NCI-H345 (cell line): ENCODE measurements at regions not wholly inside any gene's neighbourhood (a gene's known extent, or its start where the extent isn't known, plus 50 kb on each side); places are given as distances from the start of the nearest gene placed in this dataset.
A peak's percentile ranks its signal among the peaks of the same experiment; 100 is the strongest.

Experiments
- DNase-seq: peaks from one replicate; lab custom pipeline; 2025; lab: John Stamatoyannopoulos, UW

DNA sequence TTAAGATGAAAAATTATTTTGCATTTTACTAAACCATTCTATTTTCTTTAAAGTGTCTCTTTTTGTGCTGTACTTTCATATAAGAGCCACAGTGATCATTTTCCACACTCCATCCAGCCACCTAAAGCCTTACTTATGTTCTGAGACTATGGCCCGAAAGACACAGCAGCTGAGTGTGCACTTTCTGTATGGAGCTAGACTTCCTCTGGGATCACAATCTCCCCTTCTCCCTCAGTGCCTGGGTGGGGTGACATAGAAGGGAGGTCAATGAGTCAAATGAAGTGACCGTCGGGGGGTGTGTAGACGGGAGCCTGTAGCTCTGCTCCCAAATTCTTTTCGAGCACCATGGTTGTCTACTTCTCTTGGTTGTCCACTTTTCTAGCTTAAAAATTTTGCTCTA is 97.8 kb upstream of the ARL4C start:
- no peak for DNase-seq

DNA sequence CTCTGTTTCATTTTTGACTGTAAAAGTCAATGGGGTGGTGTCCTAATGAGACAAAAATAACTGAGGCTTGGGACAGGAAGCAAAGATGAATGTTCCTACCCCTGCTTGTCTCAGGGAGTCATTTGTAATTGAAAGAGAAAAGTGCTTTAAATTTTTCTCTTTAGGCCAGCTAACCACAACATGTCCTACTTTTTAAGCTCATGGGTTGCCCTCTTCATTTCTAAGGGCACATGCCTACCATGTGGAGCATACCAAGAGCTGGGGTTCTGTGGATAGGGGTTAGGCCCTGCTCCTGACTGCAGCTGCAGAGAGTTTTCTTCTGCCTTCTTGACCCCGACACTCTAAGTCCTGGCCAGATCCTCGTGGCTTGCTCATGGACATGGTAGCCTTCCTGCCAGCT is 96.8 kb upstream of the ARL4C start:
- no peak for DNase-seq

GRCh38 chr2:234592541-234592940 is 95.7 kb upstream of the ARL4C start:
- DNase-seq: no peak

DNA sequence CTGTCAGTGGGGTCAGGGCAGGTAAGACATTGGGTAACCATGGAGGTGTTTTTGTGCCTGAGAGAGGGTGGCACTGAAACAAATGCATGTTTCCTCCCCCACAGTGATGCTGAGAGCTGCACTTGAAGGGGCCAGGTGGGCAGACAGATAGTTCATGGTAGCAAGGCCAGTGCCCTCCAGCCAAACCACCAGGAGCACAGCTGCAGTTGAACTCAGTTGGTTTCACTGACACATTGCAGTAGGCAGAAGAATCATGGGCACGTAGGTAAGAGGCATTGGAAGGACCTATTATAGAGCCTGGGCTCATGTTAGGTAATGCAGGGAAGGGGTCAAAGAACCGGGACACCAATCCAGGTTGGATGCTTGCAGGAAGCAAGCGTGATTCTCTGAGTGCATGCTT is 93.2 kb upstream of the ARL4C start:
- DNase-seq: no peak

GRCh38 chr2:234588054-234588430 is 91.2 kb upstream of the ARL4C start:
- DNase-seq: no peak

GRCh38 chr2:234587341-234588053 is 90.6 kb upstream of the ARL4C start:
- no peak for DNase-seq

DNA sequence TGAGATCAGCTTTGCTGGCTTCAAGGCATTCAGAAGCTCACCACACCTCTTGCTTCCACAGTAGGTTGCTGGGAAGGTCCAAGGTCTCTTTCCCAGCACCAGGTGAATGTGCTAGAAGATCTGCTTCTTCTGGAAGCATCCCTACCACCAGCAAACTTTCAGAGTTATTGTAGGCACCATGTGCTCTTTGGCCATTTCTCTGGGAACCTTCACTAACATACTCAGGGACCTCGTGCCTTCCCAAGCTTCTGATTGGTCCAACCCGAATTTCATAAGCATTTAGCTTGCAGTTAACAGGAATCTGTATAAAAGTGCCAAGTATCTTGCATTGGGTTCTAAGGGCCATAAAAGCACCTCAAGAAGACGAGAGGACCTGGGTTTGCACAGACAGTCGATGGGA is 86.5 kb upstream of the ARL4C start:
- no peak for DNase-seq

DNA sequence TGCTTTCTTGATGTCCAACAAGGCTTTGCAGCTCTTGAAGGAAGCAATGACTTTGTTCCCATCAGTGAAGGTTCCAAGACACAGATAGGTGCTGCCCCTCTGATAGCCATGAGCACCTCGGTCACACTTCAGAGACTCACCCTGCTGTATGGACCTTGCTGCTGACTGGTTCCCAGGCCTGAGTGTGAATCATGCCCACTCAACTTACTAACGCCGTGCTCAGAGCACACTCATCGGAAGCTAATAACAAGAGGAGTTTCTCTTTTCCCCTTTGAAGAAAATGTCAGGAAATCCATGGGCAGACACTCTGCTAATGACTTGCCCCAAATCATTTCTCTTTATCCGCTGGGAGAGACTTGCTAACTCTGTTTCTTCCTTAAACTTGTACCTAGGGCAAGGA is 83.8 kb upstream of the ARL4C start:
- DNase-seq: no peak

GRCh38 chr2:234579231-234579962 is 82.5 kb upstream of the ARL4C start:
- DNase-seq: no peak

GRCh38 chr2:234578389-234578788 is 81.5 kb upstream of the ARL4C start:
- DNase-seq: no peak

DNA sequence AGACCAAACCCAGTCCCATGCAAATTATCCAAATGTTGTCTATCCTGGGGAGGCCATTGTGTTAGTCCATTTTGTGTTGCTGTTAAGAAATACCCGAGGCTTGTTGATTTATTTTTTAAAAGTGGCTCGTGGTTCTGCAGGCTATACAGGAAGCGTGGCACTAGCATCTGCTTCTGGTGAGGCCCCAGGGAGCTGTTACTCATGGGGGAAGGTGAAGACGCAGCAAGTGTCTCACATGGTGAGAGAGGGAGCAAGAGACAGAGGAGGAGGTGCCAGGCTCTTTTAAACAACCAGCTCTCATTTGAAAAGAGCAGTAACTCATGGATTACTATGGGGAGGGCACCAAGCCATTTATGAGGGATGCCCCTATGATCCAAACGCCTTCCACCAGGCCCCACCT is 80.3 kb upstream of the ARL4C start:
- no peak for DNase-seq

GRCh38 chr2:234571620-234572407 is 74.9 kb upstream of the ARL4C start:
- no peak for DNase-seq

GRCh38 chr2:234570476-234570875 is 73.6 kb upstream of the ARL4C start:
- no peak for DNase-seq

DNA sequence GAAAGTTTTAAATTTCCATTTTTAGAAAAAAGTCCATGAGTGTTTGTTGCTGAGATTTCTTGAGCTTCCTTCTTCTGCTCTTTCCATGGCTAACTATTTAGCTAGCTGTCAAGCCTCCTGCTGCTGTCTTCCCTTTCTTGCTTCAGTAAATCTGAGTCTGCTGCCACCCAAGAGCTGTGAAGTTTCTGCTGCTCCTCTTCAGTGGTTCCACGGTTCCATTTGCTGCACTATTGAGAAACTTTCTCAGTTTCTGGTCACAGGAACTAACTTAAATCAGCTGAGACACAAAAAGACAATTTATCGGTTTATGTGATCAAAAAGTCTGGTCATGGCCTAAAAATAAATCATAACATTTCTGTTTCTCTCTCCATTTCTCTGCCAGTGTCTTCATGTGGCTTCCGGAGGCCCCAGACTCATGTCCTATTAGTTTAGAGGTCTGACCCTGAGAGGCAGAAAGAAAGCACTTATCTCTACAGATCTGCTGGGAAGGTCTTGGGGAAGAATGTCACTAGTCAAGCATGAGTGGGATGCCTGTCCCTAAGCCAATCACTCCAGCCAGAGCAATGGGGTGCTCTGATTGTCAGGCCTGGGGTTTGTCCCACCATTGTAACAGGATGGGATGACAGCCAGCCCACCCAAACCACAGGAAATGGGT is 73.0 kb upstream of the ARL4C start:
- DNase-seq: no peak

DNA sequence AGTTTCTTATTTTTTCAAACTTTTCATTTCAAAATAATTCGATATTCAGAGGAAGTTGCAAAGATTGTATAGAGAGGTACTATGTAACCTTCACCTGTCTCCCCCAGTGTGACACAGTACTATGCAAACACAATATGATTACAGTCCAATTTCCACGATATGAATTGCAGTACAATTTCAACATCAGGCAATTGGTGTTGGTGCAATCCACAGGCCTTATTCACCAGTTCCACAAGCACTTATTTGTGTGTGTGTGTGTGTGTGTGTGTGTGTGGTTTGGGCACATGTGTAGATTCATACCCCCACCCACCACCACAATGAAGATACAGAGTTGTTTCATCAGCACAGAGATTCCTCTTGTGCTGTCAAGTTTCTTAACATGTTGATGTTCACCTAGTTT is 69.7 kb upstream of the ARL4C start:
- no peak for DNase-seq

GRCh38 chr2:234565842-234566619 is 69.2 kb upstream of the ARL4C start:
- DNase-seq: no peak

DNA sequence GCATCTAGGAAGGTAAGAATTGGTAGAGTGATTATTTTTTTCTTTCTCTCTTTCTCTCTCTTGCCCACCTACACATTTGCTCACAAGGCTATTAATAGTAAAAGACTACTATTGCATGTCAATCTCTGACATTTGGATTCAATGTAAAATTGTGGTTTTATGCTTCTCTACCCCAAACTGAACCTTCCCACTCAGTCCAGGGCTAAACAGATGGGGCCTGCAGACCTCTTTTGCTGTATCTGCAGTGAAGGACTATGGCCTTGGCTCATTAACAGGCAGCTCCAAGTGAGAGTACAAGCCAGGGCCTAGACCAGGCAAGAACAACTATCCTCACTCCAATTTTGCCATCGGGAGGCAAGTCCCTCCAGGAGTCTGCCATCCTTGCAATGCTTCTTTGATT is 68.3 kb upstream of the ARL4C start:
- no peak for DNase-seq

GRCh38 chr2:234564699-234565098 is 67.8 kb upstream of the ARL4C start:
- peak; percentile 80 for DNase-seq

GRCh38 chr2:234559609-234560008 is 62.7 kb upstream of the ARL4C start:
- no peak for DNase-seq

DNA sequence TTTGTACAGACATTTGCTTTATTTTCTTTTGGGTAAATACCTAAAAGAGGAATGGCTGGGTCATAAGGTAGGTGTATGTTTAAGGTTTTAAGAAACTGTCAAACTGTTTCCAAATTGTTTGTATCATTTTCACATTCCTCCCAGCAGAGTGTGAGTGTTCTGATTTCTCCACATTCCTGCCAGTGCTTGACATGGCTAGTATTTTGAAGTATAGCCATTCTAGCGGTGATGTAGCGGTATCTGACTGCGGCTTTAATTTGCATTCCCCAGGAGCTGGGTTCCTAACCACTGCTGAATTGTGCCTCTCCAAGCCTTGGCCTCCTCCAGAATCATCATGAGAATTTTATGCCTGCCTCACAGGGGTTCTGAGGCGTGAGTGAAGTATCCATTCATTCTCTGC is 61.8 kb upstream of the ARL4C start:
- DNase-seq: no peak

- no peak for DNase-seq
Observed at GRCh38 chr2:234556848-234557573, 60.1 kb upstream of the ARL4C start.
